IMR-90 (cell line): ENCODE measurements at regions not wholly inside any gene's neighbourhood (a gene's known extent, or its start where the extent isn't known, plus 50 kb on each side); places are given as distances from the start of the nearest gene placed in this dataset.

Experiments used
- ATAC-seq: fragments of 200-7000 bp; cut with Tn5 transposase; 2 replicates; pipeline ENCODE4 v1.9.1; 2020; ENCODE audit warnings: low read depth, mild to moderate bottlenecking, moderate library complexity
- BruUV-seq: library from RNA; stranded (reverse); fragments of 400-500 nt; replicated peaks from 2 replicates; lab custom pipeline; 2021; lab: Mats Ljungman, UMichigan
- CTCF ChIA-PET: fragments of 300-600 bp; formaldehyde crosslinking; extraction: SDS; loops from one replicate; lab custom pipeline; 2021; ENCODE audit warnings: antibody characterized with exemption; lab: Yijun Ruan, JAX
- POLR2A ChIA-PET: fragments of 300-600 bp; sonication (Branson Sonifier 250); formaldehyde crosslinking; loops from one replicate; lab custom pipeline; 2022; ENCODE audit warnings: antibody characterized with exemption; ENCODE audit not compliant: unreplicated experiment; lab: Charles Lee
- DNase-seq: peaks from one replicate; pipeline ENCODE4 v3.0.0; 2013
- H2AFZ ChIP-seq: replicated peaks from 2 replicates; pipeline ENCODE3; 2013; ENCODE audit warnings: low read length, mild to moderate bottlenecking; ENCODE audit not compliant: poor library complexity
- H2AK5ac ChIP-seq: 2 replicates; pipeline ENCODE4 v1.6.1; 2013; ENCODE audit warnings: low read depth, low read length, inconsistent platforms
- H2AK9ac ChIP-seq: replicated peaks from 2 replicates; pipeline ENCODE3; 2013; ENCODE audit warnings: mild to moderate bottlenecking, low read depth, low read length, moderate library complexity; ENCODE audit not compliant: poor library complexity
- H2BK120ac ChIP-seq: 2 replicates; pipeline ENCODE4 v1.6.1; 2013; ENCODE audit warnings: low read depth, low read length, inconsistent platforms
- H2BK15ac ChIP-seq: 3 replicates; pipeline ENCODE4 v1.6.1; 2013; ENCODE audit warnings: low read depth, low read length, inconsistent platforms
- H2BK20ac ChIP-seq: 2 replicates; pipeline ENCODE4 v1.6.1; 2013; ENCODE audit warnings: low read depth, mild to moderate bottlenecking, inconsistent platforms, low read length, moderate library complexity
- H2BK5ac ChIP-seq: 2 replicates; pipeline ENCODE4 v1.6.1; 2013; ENCODE audit warnings: mild to moderate bottlenecking, low read depth, low read length, inconsistent platforms; ENCODE audit not compliant: poor library complexity, severe bottlenecking
- H3K14ac ChIP-seq: replicated peaks from 2 replicates; pipeline ENCODE4 v1.6.1; 2013; ENCODE audit warnings: low read depth, low read length, inconsistent platforms
- H3K18ac ChIP-seq: 2 replicates; pipeline ENCODE4 v1.6.1; 2013; ENCODE audit warnings: low read depth, low read length, control low read depth
- H3K23ac ChIP-seq: 2 replicates; pipeline ENCODE4 v1.6.1; 2013; ENCODE audit warnings: low read depth, low read length, inconsistent platforms
- H3K27ac ChIP-seq: 2 replicates; pipeline ENCODE4 v1.5.1; 2013; ENCODE audit warnings: mild to moderate bottlenecking, control low read depth, low read length; ENCODE audit not compliant: insufficient read depth
- H3K27me3 ChIP-seq: 2 replicates; pipeline ENCODE4 v1.6.1; 2013; ENCODE audit warnings: low read length; ENCODE audit not compliant: control insufficient read depth, insufficient read depth
- H3K36me3 ChIP-seq: 2 replicates; pipeline ENCODE4 v1.6.1; 2013; ENCODE audit warnings: low read length, mixed read lengths; ENCODE audit not compliant: control insufficient read depth, insufficient read depth
- H3K4ac ChIP-seq: 2 replicates; pipeline ENCODE4 v1.6.1; 2013; ENCODE audit warnings: low read depth, low read length, inconsistent platforms
- H3K4me1 ChIP-seq: 2 replicates; pipeline ENCODE4 v1.6.1; 2013; ENCODE audit warnings: low read length, mixed read lengths; ENCODE audit not compliant: control insufficient read depth, insufficient read depth
- H3K4me2 ChIP-seq: 2 replicates; pipeline ENCODE4 v1.6.1; 2013; ENCODE audit warnings: low read depth, mild to moderate bottlenecking, control low read depth, low read length, moderate library complexity
- H3K4me3 ChIP-seq: 2 replicates; pipeline ENCODE4 v1.5.1; 2013; ENCODE audit warnings: low read depth, mild to moderate bottlenecking, control low read depth, low read length, moderate library complexity; ENCODE audit not compliant: insufficient read depth
- H3K56ac ChIP-seq: 2 replicates; pipeline ENCODE4 v1.6.1; 2013; ENCODE audit warnings: low read length, inconsistent platforms; ENCODE audit not compliant: insufficient read depth; ENCODE audit errors: extremely low read depth
- H3K79me1 ChIP-seq, 2 experiments: 2 replicates each; pipeline ENCODE4 v1.6.1; 2013; ENCODE audit warnings: low read length in 2 of 2, inconsistent platforms in 1 of 2, low read depth in 1 of 2
- H3K9ac ChIP-seq: 2 replicates; pipeline ENCODE4 v1.6.1; 2013; ENCODE audit warnings: low read depth, low read length, control low read depth
- H3K9me1 ChIP-seq: 2 replicates; pipeline ENCODE4 v1.6.1; 2013; ENCODE audit warnings: low read length, inconsistent platforms; ENCODE audit not compliant: insufficient read depth
- H3K9me3 ChIP-seq: 2 replicates; pipeline ENCODE4 v1.6.1; 2013; ENCODE audit warnings: low read length; ENCODE audit not compliant: control insufficient read depth, insufficient read depth
- H4K20me1 ChIP-seq: 2 replicates; pipeline ENCODE4 v1.6.1; 2013; ENCODE audit warnings: low read length, inconsistent platforms; ENCODE audit not compliant: insufficient read depth
- H4K5ac ChIP-seq: 2 replicates; pipeline ENCODE4 v1.6.1; 2013; ENCODE audit warnings: mild to moderate bottlenecking, low read depth, low read length, control low read depth
- H4K8ac ChIP-seq, 2 experiments: 2 replicates each; pipeline ENCODE4 v1.6.1; 2013; ENCODE audit warnings: low read depth in 2 of 2, low read length in 2 of 2, control low read depth in 1 of 2, inconsistent platforms in 1 of 2
- H4K91ac ChIP-seq: 2 replicates; pipeline ENCODE4 v1.6.1; 2013; ENCODE audit warnings: low read depth, low read length, inconsistent platforms; ENCODE audit not compliant: insufficient read depth
- BHLHE40 ChIP-seq: fragments of 150-350 bp; IDR thresholded peaks from 2 replicates; pipeline ENCODE4 v1.6.1; 2016; ENCODE audit warnings: mild to moderate bottlenecking, low read depth, low read length
- CEBPB ChIP-seq: IDR thresholded peaks from 2 replicates; pipeline ENCODE4 v1.6.1; 2012; ENCODE audit warnings: low read depth, low read length, improper control_type of control experiment
- CHD1 ChIP-seq: IDR thresholded peaks from 2 replicates; pipeline ENCODE4 v1.6.1; 2012; ENCODE audit warnings: low read depth, low read length, improper control_type of control experiment
- CTCF ChIP-seq: conservative IDR thresholded peaks from 2 replicates; pipeline ENCODE4 v1.5.1; 2012; ENCODE audit warnings: mild to moderate bottlenecking, low read depth, low read length, improper control_type of control experiment
- FOS ChIP-seq: fragments of 150-350 bp; IDR thresholded peaks from 2 replicates; pipeline ENCODE4 v1.6.1; 2016; ENCODE audit warnings: low read depth, low read length
- MAFK ChIP-seq: IDR thresholded peaks from 2 replicates; pipeline ENCODE4 v1.6.1; 2012; ENCODE audit warnings: low read depth, low read length, improper control_type of control experiment
- MAZ ChIP-seq: IDR thresholded peaks from 2 replicates; pipeline ENCODE4 v1.6.1; 2012; ENCODE audit warnings: low read depth, mild to moderate bottlenecking, low read length, improper control_type of control experiment, moderate library complexity, borderline replicate concordance
- MXI1 ChIP-seq: IDR thresholded peaks from 2 replicates; pipeline ENCODE4 v1.6.1; 2012; ENCODE audit warnings: low read depth, mild to moderate bottlenecking, low read length, moderate library complexity, borderline replicate concordance
- NFE2L2 ChIP-seq: fragments of 150-350 bp; IDR thresholded peaks from 2 replicates; pipeline ENCODE4 v1.6.1; 2016; ENCODE audit warnings: low read depth, mild to moderate bottlenecking, low read length
- POLR2A ChIP-seq: IDR thresholded peaks from 2 replicates; pipeline ENCODE4 v1.6.1; 2012; ENCODE audit warnings: mild to moderate bottlenecking, low read depth, low read length
- RAD21 ChIP-seq: IDR thresholded peaks from 2 replicates; pipeline ENCODE4 v1.6.1; 2012; ENCODE audit warnings: low read length, improper control_type of control experiment
- RCOR1 ChIP-seq: IDR thresholded peaks from 2 replicates; pipeline ENCODE4 v1.6.1; 2012; ENCODE audit warnings: mild to moderate bottlenecking, low read length, improper control_type of control experiment; ENCODE audit not compliant: insufficient replicate concordance
- RFX5 ChIP-seq: IDR thresholded peaks from 2 replicates; pipeline ENCODE4 v1.8.0; 2012; ENCODE audit warnings: low read depth, mild to moderate bottlenecking, low read length, moderate library complexity
- SMC3 ChIP-seq: fragments of 150-350 bp; IDR thresholded peaks from 2 replicates; pipeline ENCODE4 v1.6.1; 2016; ENCODE audit warnings: low read depth, mild to moderate bottlenecking, antibody characterized with exemption, low read length, moderate library complexity
- USF2 ChIP-seq: fragments of 150-350 bp; IDR thresholded peaks from 2 replicates; pipeline ENCODE4 v1.6.1; 2017; ENCODE audit warnings: mild to moderate bottlenecking, antibody characterized with exemption, low read length, low read depth
- WGBS, 2 experiments: methylation state at CpG; one replicate each; pipeline versions ENCODE4 v1.1.5 to v1.1.7; 2013; ENCODE audit warnings: missing lambda C conversion rate in 2 of 2; ENCODE audit not compliant: insufficient read length in 1 of 2; ENCODE audit errors: extremely low coverage in 2 of 2; 5-methylcytosine and 5-hydroxymethylcytosine counted together
- dilution Hi-C: fragments of 300-500 bp; cut with HindIII; formaldehyde crosslinking; loops from one replicate; pipeline ENCODE4 v1.14.3; 2018; ENCODE audit warnings: low sequenced_read_pairs; ENCODE audit not compliant: unreplicated experiment
- in situ Hi-C: fragments of 300-500 bp; cut with MboI; formaldehyde crosslinking; loops from 3 replicates; pipeline ENCODE4 v1.14.3; 2019; ENCODE audit warnings: low sequenced_read_pairs, inconsistent platforms, mixed read lengths
- intact Hi-C: fragments of 100-400 bp; cut with micrococcal nuclease; formaldehyde crosslinking; loops from 2 replicates; pipeline ENCODE4 v1.10.0; 2022
- TF ChIP-seq, protein P1 (sequence below): fragments of 150-350 bp; IDR thresholded peaks from 2 replicates; pipeline ENCODE4 v1.6.1; 2016; ENCODE audit warnings: low read depth, mild to moderate bottlenecking, low read length, moderate library complexity, borderline replicate concordance

DNA sequence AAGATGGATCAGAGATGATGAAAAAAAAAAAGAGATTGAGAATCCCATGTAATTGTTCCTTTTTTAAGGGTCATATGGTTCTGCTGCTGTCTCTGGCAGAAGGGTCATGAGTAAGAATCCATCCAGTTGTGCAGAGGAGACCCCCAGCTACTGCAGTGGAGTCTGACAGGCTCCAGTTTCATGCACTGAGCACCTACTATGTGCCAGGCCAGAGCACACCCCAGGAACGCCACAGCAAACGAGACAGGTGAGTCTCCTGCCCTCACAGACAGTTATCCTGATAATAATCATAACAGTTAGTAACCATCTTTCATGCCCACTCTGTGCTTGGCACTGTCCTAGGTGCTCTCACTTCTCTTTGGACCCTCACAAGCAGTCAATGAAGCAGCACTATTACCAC, 420.0 kb downstream of the MATN1 start:
- Histone ChIP-seq H3K36me3 (no peaks in the 10 kb centered on the region), H4K20me1 (no peaks in the 10 kb centered on the region), H3K27me3 (no peaks in the 10 kb centered on the region), H3K4me3 (no peak overlapping the region), H2BK15ac (no peak overlapping the region), H3K4me2 (no peak overlapping the region), H2AK9ac (no peak overlapping the region), H2BK20ac (no peak overlapping the region), H3K9me3 (no peaks in the 10 kb centered on the region), H3K14ac (no peak overlapping the region), H2AK5ac (no peak overlapping the region), H4K91ac (no peak overlapping the region), H4K5ac (no peak overlapping the region), H2AFZ (no peak overlapping the region), H3K9me1 (no peaks in the 10 kb centered on the region), H2BK120ac (no peak overlapping the region), H3K56ac (no peak overlapping the region), H3K23ac (no peak overlapping the region), H3K79me1 (no peaks in the 10 kb centered on the region), H3K27ac (no peak overlapping the region), H3K18ac (no peak overlapping the region), H4K8ac (no peak overlapping the region), H3K4me1 (no peaks in the 10 kb centered on the region), H3K4ac (no peak overlapping the region), H2BK5ac (no peak overlapping the region), H3K9ac (no peak overlapping the region)
- DNase-seq (no peak), ATAC-seq (no peak)
- intact Hi-C loops (no loop called here), in situ Hi-C loops (no loop called here), dilution Hi-C loops (no loop called here)
- WGBS, 2 experiments: no CpG with 5 or more reads among the region's 2 CpGs
- TF ChIP-seq, protein P1, sequence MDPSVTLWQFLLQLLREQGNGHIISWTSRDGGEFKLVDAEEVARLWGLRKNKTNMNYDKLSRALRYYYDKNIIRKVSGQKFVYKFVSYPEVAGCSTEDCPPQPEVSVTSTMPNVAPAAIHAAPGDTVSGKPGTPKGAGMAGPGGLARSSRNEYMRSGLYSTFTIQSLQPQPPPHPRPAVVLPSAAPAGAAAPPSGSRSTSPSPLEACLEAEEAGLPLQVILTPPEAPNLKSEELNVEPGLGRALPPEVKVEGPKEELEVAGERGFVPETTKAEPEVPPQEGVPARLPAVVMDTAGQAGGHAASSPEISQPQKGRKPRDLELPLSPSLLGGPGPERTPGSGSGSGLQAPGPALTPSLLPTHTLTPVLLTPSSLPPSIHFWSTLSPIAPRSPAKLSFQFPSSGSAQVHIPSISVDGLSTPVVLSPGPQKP: no peak
- TF ChIP-seq CHD1: no peak
- no peak for TF ChIP-seq FOS
- no peak for TF ChIP-seq NFE2L2
- no peak for TF ChIP-seq CEBPB
- no peak for TF ChIP-seq RAD21
- no peak for TF ChIP-seq BHLHE40
- TF ChIP-seq RFX5: no peak
- no peak for TF ChIP-seq POLR2A
- no peak for TF ChIP-seq CTCF
- TF ChIP-seq MAZ: no peak
- TF ChIP-seq MXI1: no peak
- TF ChIP-seq RCOR1: no peak
- TF ChIP-seq SMC3: no peak
- TF ChIP-seq USF2: no peak
- no peak for TF ChIP-seq MAFK
- CTCF ChIA-PET: no interaction called here
- POLR2A ChIA-PET: no interaction called here
- BruUV-seq: no TSS peak
